Brain pericyte (primary cell): ENCODE measurements at regions not wholly inside any gene's neighbourhood (a gene's known extent, or its start where the extent isn't known, plus 50 kb on each side); places are given as distances from the start of the nearest gene placed in this dataset.
A peak's percentile ranks its signal among the peaks of the same experiment; 100 is the strongest.

Experiments used
- DNase-seq: peaks from one replicate; pipeline ENCODE4 v3.0.0-alpha.2; 2012; ENCODE audit warnings: low read depth, low spot score

DNA sequence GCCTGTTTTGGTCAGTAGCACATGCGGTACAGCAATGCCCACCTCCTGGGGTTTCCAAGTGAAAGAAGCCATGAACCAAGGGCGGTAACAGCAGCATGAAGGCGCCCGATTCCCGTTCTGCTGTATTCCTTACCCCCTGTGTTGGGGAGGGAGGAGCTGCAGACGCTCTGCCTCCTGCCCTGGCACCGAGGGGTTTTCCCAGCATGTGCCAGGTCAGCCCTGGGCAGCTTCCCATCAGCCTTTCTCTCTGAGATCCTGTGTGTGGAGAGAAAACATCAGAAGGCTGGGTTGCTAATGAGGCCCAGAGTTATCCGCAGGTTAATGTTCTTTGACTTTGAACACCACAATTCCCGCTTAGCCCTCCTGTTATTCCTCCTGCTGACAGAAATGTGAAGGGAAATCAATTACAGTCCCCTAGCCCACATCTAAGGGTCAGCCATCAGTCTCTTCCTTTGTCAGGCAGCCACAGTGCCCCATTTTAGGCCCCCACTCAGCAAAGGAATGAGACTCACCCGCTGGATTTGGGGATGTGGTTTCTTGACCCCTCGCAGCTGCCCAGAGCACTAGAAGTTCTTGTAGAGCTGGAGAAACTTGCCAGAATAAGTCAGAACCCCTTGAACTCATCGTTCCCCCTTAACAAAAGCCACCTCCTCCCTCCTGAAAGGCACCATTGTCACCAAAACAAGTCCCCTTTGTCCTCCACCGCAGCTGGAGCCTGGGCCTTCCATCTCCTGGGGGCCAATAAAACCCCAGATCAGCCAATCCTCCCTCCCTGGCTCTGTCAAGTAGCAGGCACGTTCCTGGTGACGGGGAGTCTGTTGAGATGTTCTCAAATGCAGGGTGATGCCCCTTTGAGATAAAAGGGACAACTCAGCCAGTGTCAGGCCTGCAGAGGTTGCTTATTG lies 168.5 kb downstream of the KATNIP start:
- DNase-seq = no peak

DNA sequence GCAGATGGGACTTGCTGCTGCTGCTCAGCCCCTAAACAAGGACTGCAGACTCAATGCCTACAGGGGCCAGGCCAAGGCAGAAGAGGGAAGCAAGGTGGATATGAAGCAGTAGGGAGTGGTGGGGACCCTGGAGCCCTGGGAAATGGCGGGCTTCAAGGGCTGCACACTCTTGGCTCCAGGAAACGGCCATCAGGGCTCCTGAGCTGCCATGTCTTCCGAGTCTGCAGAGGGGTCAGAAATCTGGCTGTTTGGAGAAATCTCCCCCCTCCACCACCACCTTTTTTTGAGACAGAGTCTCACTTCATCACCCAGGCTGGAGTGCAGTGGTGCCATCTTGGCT lies 169.1 kb downstream of the KATNIP start:
- no peak for DNase-seq

DNA sequence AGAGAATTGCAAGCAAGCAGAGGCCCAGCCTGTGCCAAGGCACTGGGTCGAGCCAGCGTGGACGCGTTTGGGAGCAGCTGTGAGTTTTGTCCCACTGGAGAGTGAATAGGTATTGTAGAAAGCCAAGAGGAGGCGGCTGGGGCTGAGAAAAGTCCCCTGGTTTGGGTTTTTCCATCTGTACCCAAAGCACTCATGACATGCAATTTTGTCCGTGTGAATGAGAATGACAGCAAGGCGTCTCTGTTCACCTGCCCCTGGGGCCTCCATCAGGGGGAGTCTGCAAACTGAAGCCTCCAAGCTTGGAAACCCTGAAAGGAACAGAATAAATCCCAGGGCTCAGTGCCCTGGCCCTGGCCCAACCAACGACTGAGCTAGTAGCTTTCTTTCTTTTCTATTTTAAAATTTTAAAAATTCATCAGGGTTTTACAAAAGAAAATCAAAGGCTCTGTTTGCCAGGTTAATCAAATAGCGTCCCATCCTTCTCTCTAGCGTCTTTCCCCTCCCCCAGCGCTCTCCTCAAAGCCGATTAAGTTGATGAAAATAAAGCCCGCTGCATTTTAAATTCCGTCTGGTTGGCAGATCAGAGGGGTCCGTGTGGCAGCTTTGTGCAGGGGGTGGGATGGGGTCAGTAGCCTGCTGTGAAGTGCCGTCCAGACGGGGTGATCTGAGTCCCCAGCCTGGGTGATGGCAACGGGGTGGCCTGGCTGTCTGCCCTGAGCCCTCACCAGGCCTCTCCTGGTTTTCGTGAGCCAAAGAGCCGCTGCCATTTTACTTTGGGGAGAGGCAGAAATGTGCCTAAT lies 171.0 kb downstream of the KATNIP start:
- DNase-seq = no peak

DNA sequence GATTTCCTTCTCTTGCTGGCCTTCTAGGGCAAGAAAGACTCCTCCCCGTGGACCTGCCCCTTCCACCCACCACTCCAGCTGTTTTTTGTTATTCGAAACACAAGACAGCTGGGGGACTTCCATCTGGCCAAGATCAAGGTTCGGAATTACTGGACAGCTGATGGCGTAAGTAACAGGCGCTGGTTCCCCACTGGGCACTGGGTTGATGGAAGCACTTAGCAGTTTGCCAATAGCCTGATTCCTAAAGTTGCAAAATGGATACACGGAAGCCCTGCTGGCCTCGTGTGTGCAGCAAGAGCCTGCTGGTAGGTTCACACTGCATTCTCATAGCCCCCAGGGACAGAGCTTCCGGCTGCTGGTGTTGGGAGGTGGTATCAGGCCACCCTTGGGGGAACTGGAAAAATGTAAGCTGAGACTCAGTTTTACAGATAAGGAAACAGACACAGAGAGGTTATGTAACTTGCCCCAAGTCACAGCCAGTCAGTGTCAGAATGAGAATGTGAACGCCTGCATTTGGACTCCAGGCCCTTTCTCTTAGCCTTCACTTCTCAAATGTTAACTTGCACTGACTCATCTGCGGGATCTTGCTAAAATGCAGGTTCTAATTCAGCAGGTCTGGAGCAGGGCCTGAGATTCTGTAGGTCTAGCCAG lies 171.7 kb downstream of the KATNIP start:
- peak; percentile 67 for DNase-seq

DNA sequence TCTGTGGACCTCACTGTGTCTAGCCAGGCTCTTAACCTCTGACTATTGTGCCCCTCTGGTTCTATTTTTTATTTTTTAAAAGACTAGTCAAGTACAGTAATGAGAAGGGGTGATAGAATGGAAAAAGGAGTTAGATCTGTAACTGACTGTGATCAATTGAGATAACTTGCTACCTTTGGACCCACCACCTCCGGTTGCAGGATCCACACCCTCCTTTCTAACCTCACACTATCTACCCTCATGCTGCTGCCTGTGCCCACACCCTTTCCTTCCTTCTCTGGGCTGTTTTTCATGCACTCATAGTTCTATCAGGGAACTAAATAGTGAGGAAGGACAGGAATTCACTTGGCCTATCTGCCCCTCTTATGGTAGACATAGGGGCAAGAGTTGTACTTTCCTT lies 172.3 kb downstream of the KATNIP start:
- DNase-seq = no peak

DNA sequence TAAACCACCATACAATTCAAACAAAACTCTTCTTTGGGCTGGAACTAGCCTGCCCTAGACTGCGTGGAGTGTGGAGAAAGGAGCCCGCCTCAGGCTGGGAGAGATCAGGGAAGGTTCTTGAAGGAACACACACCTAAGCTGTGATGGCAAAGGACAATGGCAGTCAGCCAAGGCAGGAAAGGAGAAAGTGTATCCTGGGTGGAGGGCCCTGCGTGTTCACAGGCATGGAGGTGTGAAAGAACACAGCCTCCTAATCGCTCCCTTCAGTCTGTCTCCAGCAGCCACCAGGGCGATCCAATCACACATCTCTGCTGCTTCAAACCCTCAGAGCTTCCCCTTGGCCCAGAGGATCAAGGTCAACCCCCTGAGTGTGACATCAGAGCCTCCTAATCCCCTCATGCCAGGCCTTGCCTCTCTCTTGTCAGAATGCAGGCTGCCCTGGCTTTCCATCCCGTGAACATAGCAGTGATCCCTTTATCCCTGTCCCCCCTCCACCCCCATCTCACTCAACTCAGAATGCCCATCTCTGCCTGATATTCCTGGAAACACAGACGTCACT lies 173.0 kb downstream of the KATNIP start:
- DNase-seq = no peak

DNA sequence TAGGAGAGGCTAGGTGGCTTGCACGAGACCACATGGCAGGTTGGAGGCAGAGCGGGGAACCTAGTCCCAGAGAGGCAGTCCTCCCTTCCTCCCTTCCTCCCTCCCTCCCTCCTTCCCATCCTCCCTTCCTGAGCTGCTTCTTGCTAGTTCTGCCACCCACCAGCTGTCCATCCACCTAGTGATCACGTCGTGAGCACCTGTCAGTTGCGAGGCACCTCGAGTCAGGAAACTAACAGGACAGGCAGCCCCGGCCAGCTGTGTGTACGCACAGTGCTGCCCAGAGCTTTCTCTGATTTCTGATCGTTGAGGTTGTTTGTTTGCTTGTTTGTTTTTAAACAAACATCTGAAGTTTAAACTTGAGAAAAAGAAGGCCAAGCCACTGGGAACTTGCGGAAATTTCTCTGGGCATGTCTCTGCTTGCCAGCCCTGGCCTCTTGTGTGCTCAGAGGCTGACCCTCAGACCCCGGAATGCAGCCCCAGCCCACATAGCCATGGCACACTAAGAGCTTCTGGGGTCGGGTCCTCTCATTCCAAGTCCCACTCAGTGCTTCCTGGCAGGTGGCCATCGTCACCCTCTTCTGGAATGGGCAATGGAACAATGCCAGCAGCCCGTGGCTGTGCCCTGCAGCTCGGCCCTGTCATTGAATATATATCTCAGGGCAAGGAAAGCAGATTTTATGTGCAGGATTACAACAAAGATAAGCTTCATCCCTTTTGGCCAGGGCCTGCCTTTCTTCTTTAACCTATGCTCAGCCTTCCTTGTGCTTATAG lies 174.0 kb downstream of the KATNIP start:
- DNase-seq = no peak

DNA sequence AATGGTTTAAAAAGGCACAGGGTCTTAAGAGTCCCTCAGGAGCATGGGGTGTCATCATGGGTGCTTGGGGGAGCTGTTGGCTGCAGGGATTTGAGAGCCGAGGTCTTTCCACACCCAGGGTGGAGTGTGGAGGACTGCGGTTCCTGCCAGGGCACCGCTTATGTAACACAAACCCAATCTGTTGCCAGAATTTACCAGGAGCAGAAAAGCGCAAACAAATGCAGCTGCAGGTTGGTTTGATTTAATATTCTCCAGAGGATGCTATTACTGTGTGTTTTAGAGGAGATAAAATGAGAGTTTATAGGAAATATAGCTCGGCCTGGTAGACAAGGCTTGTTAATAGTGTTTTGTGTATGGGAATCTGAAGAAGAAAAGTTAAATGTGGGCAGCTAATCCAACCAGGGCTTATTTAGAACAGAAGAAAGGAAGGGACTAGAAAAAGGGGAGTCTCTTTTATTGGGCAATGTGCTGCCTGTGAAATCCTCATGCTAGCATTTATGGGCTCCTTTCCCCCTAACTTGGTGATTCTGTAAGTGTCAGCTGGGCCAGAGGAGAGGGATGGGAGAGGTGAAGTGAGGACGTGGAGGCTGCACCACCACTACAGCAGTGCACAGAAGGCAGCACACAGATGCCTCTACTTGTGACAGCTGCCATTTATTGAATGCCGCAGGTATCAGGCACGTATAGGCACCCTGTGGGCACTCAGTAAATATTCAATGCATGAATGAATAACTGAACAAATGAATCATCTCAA lies 174.7 kb downstream of the KATNIP start:
- no peak for DNase-seq

DNA sequence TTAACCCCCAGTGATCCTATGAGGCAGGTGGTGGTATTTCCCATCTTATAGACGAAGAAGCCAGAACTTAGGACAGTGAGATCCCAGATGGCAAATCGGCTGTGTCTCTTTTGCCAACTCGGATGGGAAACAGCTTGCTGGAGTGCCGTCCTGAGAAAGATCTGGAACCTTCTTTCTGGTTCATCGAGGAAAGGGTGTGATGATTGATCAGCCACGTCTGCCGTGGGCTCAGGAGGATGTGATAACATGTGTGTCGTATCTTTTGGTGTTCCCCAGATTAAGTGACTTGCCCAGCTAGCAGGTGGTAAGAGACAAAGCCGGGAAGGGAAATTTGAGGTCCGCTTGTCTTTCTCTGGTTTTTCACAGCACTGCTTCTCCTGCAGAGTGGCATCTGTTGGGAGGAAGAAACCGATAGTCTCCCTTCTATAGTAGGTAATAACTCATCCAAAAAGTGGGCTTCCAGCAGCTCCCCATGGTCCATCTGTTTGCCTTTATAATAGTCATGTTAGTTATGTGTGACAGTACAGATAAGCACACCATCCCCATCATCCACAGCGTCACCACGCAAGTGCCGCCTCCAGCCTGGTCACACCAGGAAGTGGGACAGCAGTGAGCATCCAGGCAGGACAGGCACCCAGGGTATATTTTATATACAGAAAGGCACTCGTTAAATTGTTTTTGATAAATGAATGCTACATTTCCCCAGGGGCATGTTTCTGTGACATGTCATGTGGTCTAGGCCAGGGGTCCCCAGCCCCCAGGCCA lies 175.5 kb downstream of the KATNIP start:
- DNase-seq = no peak

DNA sequence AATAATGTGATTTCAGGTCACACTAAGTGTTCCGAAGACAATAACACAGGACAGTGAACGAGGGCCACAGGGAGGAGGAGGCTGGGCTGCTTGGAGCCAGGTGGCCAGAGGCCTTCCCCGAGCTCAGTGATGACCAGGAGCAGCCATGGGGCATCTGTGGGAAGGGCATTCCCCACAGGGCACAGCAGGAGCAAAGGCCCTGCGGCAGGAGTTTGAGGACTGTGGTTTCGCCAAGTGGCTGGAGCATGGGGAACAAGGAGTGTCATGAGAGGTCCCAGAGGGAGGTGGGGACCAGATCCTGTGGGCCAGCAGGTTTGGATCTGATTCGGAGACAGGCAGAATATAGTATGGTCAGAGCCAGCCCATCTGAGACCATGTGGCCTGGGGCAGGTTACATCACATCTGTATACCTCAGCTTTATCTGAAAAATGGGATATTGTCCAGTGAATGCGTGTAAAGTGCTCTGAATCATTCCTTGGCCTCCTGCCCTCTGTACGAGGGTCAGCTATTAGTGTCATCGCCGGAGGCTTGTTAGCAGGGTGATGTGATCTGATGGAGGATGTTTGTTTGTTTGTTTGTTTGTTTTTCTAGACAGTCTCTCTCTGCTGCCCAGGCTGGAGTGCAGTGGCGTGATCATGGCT lies 176.8 kb downstream of the KATNIP start:
- DNase-seq = no peak

DNA sequence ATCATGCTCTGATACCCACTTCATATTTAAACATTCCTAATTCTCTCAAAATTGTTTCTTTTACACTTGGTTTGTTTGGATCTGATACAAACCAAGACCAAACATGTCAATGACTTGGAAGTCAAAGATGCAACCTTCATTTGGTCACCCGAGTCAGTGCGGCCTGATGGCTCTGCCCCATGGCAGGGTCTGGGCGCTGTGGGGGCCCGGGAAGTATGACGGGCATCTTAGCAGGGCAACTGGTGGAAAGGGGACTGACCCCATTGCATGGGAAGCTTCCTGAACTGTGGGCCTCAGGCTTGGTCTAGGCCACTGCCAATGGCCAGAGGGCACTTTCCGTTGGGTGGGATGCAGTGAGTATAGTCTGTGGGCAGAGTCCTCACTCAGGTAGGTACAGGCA lies 178.0 kb downstream of the KATNIP start:
- no peak for DNase-seq

DNA sequence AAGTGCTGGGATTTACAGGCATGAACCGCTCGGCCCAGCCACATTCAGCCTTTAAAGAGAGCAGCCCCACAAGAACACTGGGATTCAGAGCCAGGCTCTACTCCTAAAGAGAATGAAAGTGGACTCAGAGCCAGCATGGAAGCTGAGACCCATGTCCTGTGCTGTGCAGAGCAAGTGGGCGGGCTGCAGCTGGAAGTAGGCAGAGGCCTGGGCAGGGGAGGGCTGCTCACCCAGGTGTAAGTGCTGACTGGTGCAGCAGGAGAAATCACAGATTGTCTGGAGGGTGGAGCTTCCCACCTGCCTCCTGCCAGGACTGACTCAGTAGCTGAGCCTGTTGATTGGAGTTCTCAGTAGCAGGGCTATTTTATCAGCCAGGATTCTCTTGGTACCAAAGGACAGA lies 178.7 kb downstream of the KATNIP start:
- DNase-seq = no peak

DNA sequence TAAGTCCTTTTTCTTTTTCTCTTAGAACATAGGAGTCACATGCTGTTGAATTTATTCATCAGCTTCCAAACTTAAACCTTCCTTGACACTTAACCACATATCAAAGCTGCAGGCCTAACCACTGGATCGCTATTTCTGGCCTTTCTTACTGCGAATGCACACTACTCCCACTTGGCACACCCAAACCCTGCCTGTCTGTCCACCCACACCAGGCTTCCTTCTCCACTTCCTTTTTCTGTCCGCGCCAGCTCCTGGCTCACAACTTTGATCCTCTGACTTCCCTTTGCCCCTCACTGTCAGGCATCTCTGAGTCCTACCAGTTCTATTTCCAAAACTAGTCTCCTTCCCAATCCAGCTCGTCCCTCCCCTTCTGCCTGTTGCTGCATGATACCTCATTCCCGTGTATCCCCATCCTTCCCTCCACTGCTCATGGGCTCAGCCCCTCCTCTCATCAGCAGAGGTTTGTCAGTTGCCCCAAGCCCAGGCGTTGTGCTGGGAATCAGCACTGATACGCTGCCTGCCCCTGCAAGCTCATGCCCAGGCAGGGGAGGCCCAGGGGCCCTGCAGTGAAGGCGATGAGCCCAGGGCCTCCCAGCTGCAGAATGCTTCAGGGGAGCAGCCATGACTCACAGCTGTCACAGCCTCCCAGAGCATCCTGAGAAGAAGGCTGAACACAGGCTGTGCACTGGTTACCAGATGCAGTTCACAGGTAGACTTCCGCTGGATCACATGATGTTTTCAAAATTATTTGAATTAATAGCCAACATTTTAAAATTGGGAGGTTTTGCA lies 179.8 kb downstream of the KATNIP start:
- DNase-seq = no peak

DNA sequence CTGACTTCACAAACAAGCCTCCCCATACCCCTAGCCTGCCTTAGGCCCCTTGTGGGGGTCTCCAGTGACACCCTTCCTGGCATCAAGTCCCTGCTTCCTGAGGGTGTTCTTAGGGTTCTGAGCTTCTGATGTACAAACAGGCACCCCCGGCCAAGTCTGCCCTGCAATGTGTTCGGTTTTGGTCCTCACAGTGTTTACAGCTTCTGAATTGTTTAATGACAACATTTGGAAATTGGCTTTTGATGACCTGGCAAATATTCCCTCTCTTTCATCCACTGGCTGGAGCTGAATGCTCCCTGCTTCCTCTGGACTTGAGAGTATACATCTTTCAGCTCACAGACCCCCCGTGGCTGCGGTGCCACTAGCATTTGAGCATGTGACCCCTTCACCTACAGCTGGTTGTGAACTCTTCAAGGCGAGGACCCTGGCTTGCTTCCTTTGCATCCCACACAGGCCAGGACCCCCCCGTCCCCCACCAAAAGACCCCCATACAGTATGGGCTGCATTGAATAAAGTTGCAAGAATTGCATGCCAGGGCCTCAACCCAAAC lies 180.8 kb downstream of the KATNIP start:
- DNase-seq = no peak

DNA sequence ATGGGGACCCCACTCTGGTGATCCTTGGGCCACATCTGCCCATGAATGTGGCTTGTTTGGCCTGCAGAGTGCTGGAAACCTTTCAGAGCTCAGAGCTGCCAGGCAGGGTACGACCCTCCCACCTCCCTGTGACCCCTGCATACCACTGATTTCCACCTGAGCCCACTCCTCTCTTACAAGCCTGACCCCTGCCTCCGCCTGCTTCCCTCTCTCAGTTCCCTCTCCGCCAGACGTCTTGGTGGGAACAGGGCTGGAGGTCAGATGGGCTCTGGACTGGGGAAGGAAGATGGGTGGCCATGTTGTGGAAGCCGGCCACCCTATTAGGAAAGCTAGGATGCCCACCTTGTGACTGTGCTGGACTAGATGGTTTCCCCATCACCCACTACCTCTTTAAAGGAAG lies 185.1 kb downstream of the KATNIP start:
- DNase-seq = no peak

DNA sequence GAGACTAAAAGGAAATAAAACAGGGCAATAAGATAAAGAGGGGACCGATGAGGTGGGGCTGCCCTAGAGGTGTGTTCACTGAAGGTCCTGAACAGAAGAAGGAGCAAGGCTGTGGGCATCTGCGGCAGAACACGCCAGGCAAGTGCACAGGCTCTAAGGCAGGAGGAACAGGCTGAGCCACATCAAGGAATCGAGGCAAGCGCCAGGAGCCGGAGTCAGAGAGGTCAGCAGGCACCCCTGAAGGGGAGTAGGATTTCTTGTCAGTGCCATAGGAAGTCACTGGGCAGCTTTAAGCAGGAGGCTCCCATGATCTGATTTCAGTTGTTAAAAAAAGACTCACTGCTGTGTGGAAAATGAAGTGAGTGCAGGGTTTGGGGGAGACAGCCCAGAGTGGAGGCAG lies 186.5 kb downstream of the KATNIP start:
- DNase-seq = no peak

DNA sequence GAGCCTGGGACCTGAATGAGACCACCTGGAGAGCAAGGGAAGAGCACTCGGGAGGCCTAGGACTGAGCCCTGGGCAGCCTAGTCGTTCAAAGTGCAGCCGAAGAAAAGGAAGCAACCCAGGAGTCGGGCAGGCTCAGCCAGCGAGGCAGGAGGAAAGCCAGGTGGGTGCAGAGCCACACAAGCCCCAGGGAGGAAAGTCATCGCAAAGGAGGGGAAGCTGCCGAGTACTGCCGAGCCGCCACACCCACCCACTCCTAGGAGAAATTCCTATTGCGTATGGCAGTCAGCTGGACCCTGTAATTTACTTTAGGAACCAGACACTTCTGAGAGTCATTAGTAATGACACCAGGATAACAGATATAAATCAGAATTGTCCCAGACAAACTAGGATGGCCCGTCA lies 187.6 kb downstream of the KATNIP start:
- no peak for DNase-seq
